ENCODE measurements at regions not wholly inside any gene's neighbourhood (a gene's known extent, or its start where the extent isn't known, plus 50 kb on each side); places are given as distances from the start of the nearest gene placed in this dataset.

DNA sequence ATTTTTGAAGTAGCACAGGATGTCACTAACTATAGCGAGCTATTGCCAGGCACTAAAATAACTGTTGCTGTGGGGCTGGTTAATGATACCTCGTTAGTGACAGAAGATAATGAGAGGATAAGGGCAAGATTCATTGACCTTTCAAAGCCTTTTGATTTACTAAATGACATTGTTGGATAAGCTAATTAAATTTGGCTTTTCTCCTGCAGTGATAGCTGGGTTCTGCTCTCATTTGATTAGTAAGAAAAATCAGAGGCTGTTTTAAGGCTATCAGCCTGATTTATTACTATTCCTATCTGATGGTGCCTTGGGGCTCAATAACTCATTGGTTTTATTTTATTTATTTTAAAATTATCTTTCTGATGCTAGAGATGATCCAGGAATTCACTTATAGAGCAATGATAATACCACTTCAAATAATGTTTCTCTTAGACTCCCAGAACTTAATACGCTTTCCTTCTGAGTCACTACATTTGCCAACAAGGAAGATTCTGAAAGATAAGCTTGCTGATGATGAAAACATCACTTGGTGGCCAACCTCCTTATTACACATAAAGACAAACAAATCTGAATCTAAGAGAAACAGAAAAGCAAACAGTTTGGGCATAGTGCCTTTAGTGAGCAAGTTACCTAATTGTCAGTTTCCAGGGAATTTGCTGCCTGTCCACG, 501.3 kb upstream of the ARGLU1 start:
- Histone ChIP-seq H3K79me2 (replicated peaks; ENCODE audit: insufficient read depth, low read length) (no peaks in the 10 kb centered on the region), H3K9me2 (ENCODE audit: insufficient read depth, low read length) (no peaks in the 10 kb centered on the region), H3K4me3 (ENCODE audit: low read length) (no peak overlapping the region), H3K36me3 (ENCODE audit: insufficient read depth, low read length) (no peaks in the 10 kb centered on the region), H3F3A (ENCODE audit: insufficient read depth, low read length, poor library complexity, severe bottlenecking) (no peaks in the 10 kb centered on the region), H4K20me1 (ENCODE audit: insufficient read depth) (no peaks in the 10 kb centered on the region), H3K27ac (ENCODE audit: low read length) (no peak overlapping the region), H3K9ac (ENCODE audit: low read length) (no peak overlapping the region), H3K9me3 (ENCODE audit: low read length) (no peaks in the 10 kb centered on the region), H3K27me3 (ENCODE audit: insufficient read depth, low read depth, low read length) (no peaks in the 10 kb centered on the region), H2AFZ (ENCODE audit: low read depth, low read length) (no peak overlapping the region), H3K4me2 (ENCODE audit: low read length) (no peak overlapping the region)
- TF ChIP-seq TAF1 (IDR thresholded peaks at IDR 0.05; ENCODE audit: low read depth) (no peak), RAD21 (conservative IDR thresholded peaks at IDR 0.05) (no peak), MXI1 (conservative IDR thresholded peaks at IDR 0.05; ENCODE audit: poor library complexity, severe bottlenecking) (no peak), POLR2AphosphoS5 (IDR thresholded peaks at IDR 0.05) (no peak), EP300 (conservative IDR thresholded peaks at IDR 0.05; ENCODE audit: poor library complexity, severe bottlenecking) (no peak), SMC3 (conservative IDR thresholded peaks at IDR 0.05; ENCODE audit: poor library complexity) (no peak)
- TF ChIP-seq, protein P1, sequence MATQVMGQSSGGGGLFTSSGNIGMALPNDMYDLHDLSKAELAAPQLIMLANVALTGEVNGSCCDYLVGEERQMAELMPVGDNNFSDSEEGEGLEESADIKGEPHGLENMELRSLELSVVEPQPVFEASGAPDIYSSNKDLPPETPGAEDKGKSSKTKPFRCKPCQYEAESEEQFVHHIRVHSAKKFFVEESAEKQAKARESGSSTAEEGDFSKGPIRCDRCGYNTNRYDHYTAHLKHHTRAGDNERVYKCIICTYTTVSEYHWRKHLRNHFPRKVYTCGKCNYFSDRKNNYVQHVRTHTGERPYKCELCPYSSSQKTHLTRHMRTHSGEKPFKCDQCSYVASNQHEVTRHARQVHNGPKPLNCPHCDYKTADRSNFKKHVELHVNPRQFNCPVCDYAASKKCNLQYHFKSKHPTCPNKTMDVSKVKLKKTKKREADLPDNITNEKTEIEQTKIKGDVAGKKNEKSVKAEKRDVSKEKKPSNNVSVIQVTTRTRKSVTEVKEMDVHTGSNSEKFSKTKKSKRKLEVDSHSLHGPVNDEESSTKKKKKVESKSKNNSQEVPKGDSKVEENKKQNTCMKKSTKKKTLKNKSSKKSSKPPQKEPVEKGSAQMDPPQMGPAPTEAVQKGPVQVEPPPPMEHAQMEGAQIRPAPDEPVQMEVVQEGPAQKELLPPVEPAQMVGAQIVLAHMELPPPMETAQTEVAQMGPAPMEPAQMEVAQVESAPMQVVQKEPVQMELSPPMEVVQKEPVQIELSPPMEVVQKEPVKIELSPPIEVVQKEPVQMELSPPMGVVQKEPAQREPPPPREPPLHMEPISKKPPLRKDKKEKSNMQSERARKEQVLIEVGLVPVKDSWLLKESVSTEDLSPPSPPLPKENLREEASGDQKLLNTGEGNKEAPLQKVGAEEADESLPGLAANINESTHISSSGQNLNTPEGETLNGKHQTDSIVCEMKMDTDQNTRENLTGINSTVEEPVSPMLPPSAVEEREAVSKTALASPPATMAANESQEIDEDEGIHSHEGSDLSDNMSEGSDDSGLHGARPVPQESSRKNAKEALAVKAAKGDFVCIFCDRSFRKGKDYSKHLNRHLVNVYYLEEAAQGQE (IDR thresholded peaks at IDR 0.05; ENCODE audit: borderline replicate concordance): no peak

DNA sequence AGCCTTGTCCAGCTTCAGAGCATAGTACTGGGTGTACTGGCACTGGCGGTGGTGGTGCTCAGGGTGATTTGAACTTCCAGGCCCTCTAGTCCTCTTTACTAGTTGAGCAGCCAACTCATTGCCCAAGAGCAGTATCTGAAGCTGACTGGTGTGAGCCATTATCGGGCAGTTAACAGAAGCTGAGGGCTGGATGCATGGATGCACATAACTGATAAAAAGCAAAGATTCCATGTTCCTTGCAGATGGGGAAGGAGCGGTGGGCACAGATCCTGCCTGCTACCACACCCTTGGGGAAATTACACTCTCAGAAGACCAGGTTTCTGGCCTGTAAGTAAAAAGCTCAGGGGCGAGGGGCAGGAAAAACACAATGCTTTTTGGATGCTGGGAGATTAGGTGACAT, 499.4 kb upstream of the ARGLU1 start:
- no peak overlapping the region for H3K4me3 ChIP-seq (ENCODE audit: low read length)
- H3K9me3 ChIP-seq (ENCODE audit: low read length): no peaks in the 10 kb centered on the region
- H3K79me2 ChIP-seq (replicated peaks; ENCODE audit: insufficient read depth, low read length): no peaks in the 10 kb centered on the region
- TF ChIP-seq MXI1 (conservative IDR thresholded peaks at IDR 0.05; ENCODE audit: poor library complexity, severe bottlenecking): no peak
- no peak for TF ChIP-seq EP300 (conservative IDR thresholded peaks at IDR 0.05; ENCODE audit: poor library complexity, severe bottlenecking)
- TF ChIP-seq, protein P2, sequence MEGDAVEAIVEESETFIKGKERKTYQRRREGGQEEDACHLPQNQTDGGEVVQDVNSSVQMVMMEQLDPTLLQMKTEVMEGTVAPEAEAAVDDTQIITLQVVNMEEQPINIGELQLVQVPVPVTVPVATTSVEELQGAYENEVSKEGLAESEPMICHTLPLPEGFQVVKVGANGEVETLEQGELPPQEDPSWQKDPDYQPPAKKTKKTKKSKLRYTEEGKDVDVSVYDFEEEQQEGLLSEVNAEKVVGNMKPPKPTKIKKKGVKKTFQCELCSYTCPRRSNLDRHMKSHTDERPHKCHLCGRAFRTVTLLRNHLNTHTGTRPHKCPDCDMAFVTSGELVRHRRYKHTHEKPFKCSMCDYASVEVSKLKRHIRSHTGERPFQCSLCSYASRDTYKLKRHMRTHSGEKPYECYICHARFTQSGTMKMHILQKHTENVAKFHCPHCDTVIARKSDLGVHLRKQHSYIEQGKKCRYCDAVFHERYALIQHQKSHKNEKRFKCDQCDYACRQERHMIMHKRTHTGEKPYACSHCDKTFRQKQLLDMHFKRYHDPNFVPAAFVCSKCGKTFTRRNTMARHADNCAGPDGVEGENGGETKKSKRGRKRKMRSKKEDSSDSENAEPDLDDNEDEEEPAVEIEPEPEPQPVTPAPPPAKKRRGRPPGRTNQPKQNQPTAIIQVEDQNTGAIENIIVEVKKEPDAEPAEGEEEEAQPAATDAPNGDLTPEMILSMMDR (IDR thresholded peaks at IDR 0.05; ENCODE audit: poor library complexity, severe bottlenecking): no peak
- no peak for TF ChIP-seq SMC3 (conservative IDR thresholded peaks at IDR 0.05; ENCODE audit: poor library complexity)
- TF ChIP-seq RAD21 (conservative IDR thresholded peaks at IDR 0.05): no peak
- TF ChIP-seq, protein P1 (IDR thresholded peaks at IDR 0.05; ENCODE audit: borderline replicate concordance): no peak
- no peak for TF ChIP-seq POLR2AphosphoS5 (IDR thresholded peaks at IDR 0.05)
- no peak for TF ChIP-seq EZH2 (IDR thresholded peaks at IDR 0.05; ENCODE audit: borderline replicate concordance, insufficient read depth, low read length, poor library complexity, severe bottlenecking)
- TF ChIP-seq TAF1 (IDR thresholded peaks at IDR 0.05; ENCODE audit: low read depth): no peak
- no peak overlapping the region for H3K27ac ChIP-seq (ENCODE audit: low read length)
- H3K4me2 ChIP-seq (ENCODE audit: low read length): no peak overlapping the region
- H3K9ac ChIP-seq (ENCODE audit: low read length): no peak overlapping the region
- H3K27me3 ChIP-seq (ENCODE audit: insufficient read depth, low read depth, low read length): no peaks in the 10 kb centered on the region
- H3F3A ChIP-seq (ENCODE audit: insufficient read depth, low read length, poor library complexity, severe bottlenecking): no peaks in the 10 kb centered on the region
- H3K36me3 ChIP-seq (ENCODE audit: insufficient read depth, low read length): no peaks in the 10 kb centered on the region
- H2AFZ ChIP-seq (ENCODE audit: low read depth, low read length): no peak overlapping the region
- H4K20me1 ChIP-seq (ENCODE audit: insufficient read depth): no peaks in the 10 kb centered on the region
- H3K9me2 ChIP-seq (ENCODE audit: insufficient read depth, low read length): no peaks in the 10 kb centered on the region

All from neural cell (in vitro differentiated cells).